ENCODE measurements at regions not wholly inside any gene's neighbourhood (a gene's known extent, or its start where the extent isn't known, plus 50 kb on each side); places are given as distances from the start of the nearest gene placed in this dataset.

DNA sequence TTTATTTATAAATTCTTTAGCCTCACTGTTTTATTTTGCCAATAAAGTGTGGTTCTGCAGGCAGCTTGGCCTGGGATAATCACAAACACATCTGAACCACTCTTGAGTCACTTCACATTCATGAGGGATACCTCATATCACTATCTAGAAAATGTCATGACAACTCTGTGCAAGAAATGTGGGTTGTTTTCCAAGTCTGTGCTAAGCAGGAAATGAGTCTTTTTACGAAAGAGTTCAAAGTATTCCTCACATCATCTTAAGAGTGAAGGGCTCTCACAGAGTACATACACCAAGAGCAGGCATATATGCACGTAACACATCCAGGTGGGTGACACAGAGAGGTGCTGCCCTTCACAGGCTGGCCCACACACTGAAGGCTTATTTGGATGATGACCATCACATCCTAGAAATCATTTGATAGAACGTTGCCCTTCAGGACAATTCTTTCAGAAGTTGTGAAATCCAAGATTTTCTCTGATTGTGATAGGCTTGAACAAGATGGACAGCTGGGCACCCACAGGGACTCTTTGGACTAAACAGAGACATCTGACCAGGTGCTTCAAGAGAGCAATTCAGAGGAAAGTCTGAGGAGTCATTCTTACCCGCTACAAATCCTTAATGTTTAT, 811.1 kb upstream of the LRATD1 start:
- TF ChIP-seq EZH2 (IDR thresholded peaks at IDR 0.05; ENCODE audit: borderline replicate concordance, low read depth, low read length, severe bottlenecking) (no peak), CTCF (IDR thresholded peaks at IDR 0.05; ENCODE audit: extremely low read depth in 1 of 2, insufficient read depth in 1 of 2, low read depth in 1 of 2, low read length in 2 of 2) (no peak), POLR2A (IDR thresholded peaks at IDR 0.05; ENCODE audit: low read depth, low read length) (no peak), JUN (IDR thresholded peaks at IDR 0.05; ENCODE audit: borderline replicate concordance, insufficient read depth, insufficient read length, low read depth) (no peak), FOS (IDR thresholded peaks at IDR 0.05; ENCODE audit: borderline replicate concordance, insufficient read depth, low read length) (no peak), MYC (IDR thresholded peaks at IDR 0.05; ENCODE audit: low read depth, low read length) (no peak), POLR2AphosphoS5 (IDR thresholded peaks at IDR 0.05; ENCODE audit: insufficient read depth, low read depth, low read length) (no peak), GATA2 (IDR thresholded peaks at IDR 0.05; ENCODE audit: insufficient read depth, insufficient read length, low read depth, low read length) (no peak)
- TF ChIP-seq, protein P1, sequence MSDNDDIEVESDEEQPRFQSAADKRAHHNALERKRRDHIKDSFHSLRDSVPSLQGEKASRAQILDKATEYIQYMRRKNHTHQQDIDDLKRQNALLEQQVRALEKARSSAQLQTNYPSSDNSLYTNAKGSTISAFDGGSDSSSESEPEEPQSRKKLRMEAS (IDR thresholded peaks at IDR 0.05; ENCODE audit: insufficient read depth, insufficient read length), result no peak
- no peaks in the 10 kb centered on the region for H3K9me1 ChIP-seq (replicated peaks; ENCODE audit: control insufficient read depth, extremely low read depth, insufficient read depth, low read length)
- no peaks in the 10 kb centered on the region for H3K79me2 ChIP-seq (ENCODE audit: control insufficient read depth, insufficient read depth, low read length)
- intact Hi-C loops (cut with micrococcal nuclease) (no loop called here), dilution Hi-C loops (cut with MboI; ENCODE audit: extremely low pct_ligation_motif_present, low sequenced_read_pairs) (no loop called here)
- H3K4me3 ChIP-seq (replicated peaks in 1 of 3; ENCODE audit: insufficient read depth in 1 of 3, low read depth in 1 of 3, low read length in 3 of 3), result no peak overlapping the region
- H3K27ac ChIP-seq (ENCODE audit: insufficient read depth, low read depth, low read length), result no peak overlapping the region
- H4K20me1 ChIP-seq (replicated peaks; ENCODE audit: control insufficient read depth, extremely low read depth, insufficient read depth, low read length), result no peaks in the 10 kb centered on the region
- no peak overlapping the region for H3K4me2 ChIP-seq (ENCODE audit: insufficient read depth, low read length)
- FAIRE-seq (no peak), DNase-seq (ENCODE audit: low read depth, low spot score) (no peak)
- H3K36me3 ChIP-seq (ENCODE audit: control insufficient read depth in 2 of 2, extremely low read depth in 1 of 2, insufficient read depth in 2 of 2, low read length in 2 of 2), result no peaks in the 10 kb centered on the region
- no peak overlapping the region for H3K9ac ChIP-seq (replicated peaks; ENCODE audit: extremely low read depth, insufficient read depth, low read length)
- no peaks in the 10 kb centered on the region for H3K27me3 ChIP-seq (ENCODE audit: control insufficient read depth in 2 of 2, insufficient read depth in 2 of 2, low read length in 2 of 2)
- CTCF ChIA-PET, result no interaction called here
- H2AFZ ChIP-seq (ENCODE audit: low read depth, low read length), result no peak overlapping the region
- no peaks in the 10 kb centered on the region for H3K9me3 ChIP-seq (replicated peaks; ENCODE audit: control insufficient read depth, insufficient read depth, low read length)
- BruUV-seq (replicated peaks), result no TSS peak
- no peaks in the 10 kb centered on the region for H3K4me1 ChIP-seq (ENCODE audit: control insufficient read depth, extremely low read depth, insufficient read depth, low read length)
- POLR2A ChIA-PET, result no interaction called here

Data from endothelial cell of umbilical vein (primary cell).